SK-N-SH (cell line): ENCODE measurements at regions not wholly inside any gene's neighbourhood (a gene's known extent, or its start where the extent isn't known, plus 50 kb on each side); places are given as distances from the start of the nearest gene placed in this dataset.

Experiments used
- CHD2 ChIP-seq: fragments of 150-350 bp; IDR thresholded peaks from 2 replicates; pipeline ENCODE4 v1.6.1; 2018; ENCODE audit warnings: low read length; ENCODE audit not compliant: partially characterized antibody
- CTCF ChIP-seq: fragments of 200-600 bp; sonication (generic); IDR thresholded peaks from 2 replicates; pipeline ENCODE4 v1.6.1; 2017; ENCODE audit warnings: antibody characterized with exemption, mild to moderate bottlenecking, moderate library complexity
- EP300 ChIP-seq, 2 experiments: IDR thresholded peaks; 2 replicates each; pipeline versions ENCODE4 v1.4.0 to v1.6.1; 2012; ENCODE audit warnings: borderline replicate concordance in 1 of 2, low read depth in 1 of 2, low read length in 1 of 2
- EZH2phosphoT487 ChIP-seq: fragments of 200-600 bp; sonication (generic); IDR thresholded peaks from 2 replicates; pipeline ENCODE4 v1.6.1; 2017; ENCODE audit warnings: low read depth, mixed run types, mild to moderate bottlenecking, antibody characterized with exemption, moderate library complexity, borderline replicate concordance
- FOXJ3 ChIP-seq: sonication (generic); formaldehyde crosslinking; IDR thresholded peaks from 2 replicates; pipeline ENCODE4 v1.5.1; 2020; ENCODE audit warnings: mild to moderate bottlenecking, missing genetic modification reagents
- GABPA ChIP-seq: IDR thresholded peaks from 2 replicates; pipeline ENCODE4 v1.4.0; 2012; ENCODE audit warnings: low read depth, mild to moderate bottlenecking
- GATA2 ChIP-seq: sonication (generic); formaldehyde crosslinking; IDR thresholded peaks from 2 replicates; pipeline ENCODE4 v1.5.0; 2020; ENCODE audit warnings: mild to moderate bottlenecking, missing genetic modification reagents
- JUND ChIP-seq: IDR thresholded peaks from 2 replicates; pipeline ENCODE4 v1.4.0; 2012
- MAX ChIP-seq: IDR thresholded peaks from 2 replicates; pipeline ENCODE4 v1.4.0; 2012; ENCODE audit warnings: low read depth
- MXI1 ChIP-seq: IDR thresholded peaks from 2 replicates; pipeline ENCODE4 v1.6.1; 2012; ENCODE audit warnings: mild to moderate bottlenecking, low read depth, low read length, improper control_type of control experiment
- POLR2AphosphoS5 ChIP-seq: IDR thresholded peaks from 2 replicates; pipeline ENCODE4 v1.6.1; 2012; ENCODE audit warnings: low read depth, low read length
- RAD21 ChIP-seq: IDR thresholded peaks from 2 replicates; pipeline ENCODE4 v1.6.1; 2012; ENCODE audit warnings: mild to moderate bottlenecking, low read length
- RCOR1 ChIP-seq: fragments of 150-350 bp; IDR thresholded peaks from 2 replicates; pipeline ENCODE4 v1.6.1; 2017; ENCODE audit warnings: antibody characterized with exemption, low read length
- TEAD4 ChIP-seq: IDR thresholded peaks from 2 replicates; pipeline ENCODE4 v1.4.0; 2012; ENCODE audit warnings: mild to moderate bottlenecking, borderline replicate concordance; ENCODE audit not compliant: insufficient read depth

- TF ChIP-seq JUND, result no peak
- no peak for TF ChIP-seq CTCF
- TF ChIP-seq EZH2phosphoT487, result no peak
- no peak for TF ChIP-seq POLR2AphosphoS5
- TF ChIP-seq MAX, result no peak
- no peak for TF ChIP-seq GATA2
- no peak for TF ChIP-seq FOXJ3 (CRISPR knock-in tag)
- no peak for TF ChIP-seq RAD21
- TF ChIP-seq CHD2, result no peak
- TF ChIP-seq GABPA, result no peak
- no peak for TF ChIP-seq RCOR1
- TF ChIP-seq MXI1, result no peak
- TF ChIP-seq TEAD4, result no peak
- TF ChIP-seq EP300 (IDR thresholded peaks at IDR 0.05; ENCODE audit: borderline replicate concordance in 1 of 2, low read depth in 1 of 2, low read length in 1 of 2), result no peak
Measured at GRCh38 chr2:176924909-176925534, 287.6 kb upstream of the HNRNPA3 start.
